ENCODE measurements at regions not wholly inside any gene's neighbourhood (a gene's known extent, or its start where the extent isn't known, plus 50 kb on each side); places are given as distances from the start of the nearest gene placed in this dataset.
"Not testable (repeated sequence)": the region's sequence is repeated elsewhere in the genome, so short reads cannot be mapped to it uniquely, and the experiment has no call there.

DNA sequence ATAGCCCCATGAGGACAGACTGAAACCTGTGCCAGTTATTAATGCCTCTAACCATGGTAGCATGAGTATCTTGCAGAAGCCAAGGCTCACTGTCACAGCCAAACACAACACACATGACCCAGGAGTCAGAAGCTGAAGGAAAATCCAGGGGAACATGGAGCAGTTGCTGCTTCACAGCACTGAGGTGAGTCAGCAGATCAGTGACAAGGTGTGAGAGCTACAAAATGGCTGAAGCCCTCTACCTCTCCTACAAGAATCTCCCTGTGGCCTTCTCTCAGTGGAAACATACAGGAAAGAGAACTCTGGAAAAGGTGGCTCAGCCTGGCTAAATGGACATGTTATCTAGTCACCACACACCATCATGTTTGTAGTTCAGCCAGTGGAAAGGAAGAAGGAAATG, 93.5 kb downstream of the NAB1 start:
- H3K4me3 ChIP-seq (ENCODE audit: low read length), result no peak overlapping the region
- DNase-seq (ENCODE audit: low read depth), result no peak
- TF ChIP-seq, protein P1, sequence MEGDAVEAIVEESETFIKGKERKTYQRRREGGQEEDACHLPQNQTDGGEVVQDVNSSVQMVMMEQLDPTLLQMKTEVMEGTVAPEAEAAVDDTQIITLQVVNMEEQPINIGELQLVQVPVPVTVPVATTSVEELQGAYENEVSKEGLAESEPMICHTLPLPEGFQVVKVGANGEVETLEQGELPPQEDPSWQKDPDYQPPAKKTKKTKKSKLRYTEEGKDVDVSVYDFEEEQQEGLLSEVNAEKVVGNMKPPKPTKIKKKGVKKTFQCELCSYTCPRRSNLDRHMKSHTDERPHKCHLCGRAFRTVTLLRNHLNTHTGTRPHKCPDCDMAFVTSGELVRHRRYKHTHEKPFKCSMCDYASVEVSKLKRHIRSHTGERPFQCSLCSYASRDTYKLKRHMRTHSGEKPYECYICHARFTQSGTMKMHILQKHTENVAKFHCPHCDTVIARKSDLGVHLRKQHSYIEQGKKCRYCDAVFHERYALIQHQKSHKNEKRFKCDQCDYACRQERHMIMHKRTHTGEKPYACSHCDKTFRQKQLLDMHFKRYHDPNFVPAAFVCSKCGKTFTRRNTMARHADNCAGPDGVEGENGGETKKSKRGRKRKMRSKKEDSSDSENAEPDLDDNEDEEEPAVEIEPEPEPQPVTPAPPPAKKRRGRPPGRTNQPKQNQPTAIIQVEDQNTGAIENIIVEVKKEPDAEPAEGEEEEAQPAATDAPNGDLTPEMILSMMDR (conservative IDR thresholded peaks at IDR 0.05; ENCODE audit: low read length), result no peak

DNA sequence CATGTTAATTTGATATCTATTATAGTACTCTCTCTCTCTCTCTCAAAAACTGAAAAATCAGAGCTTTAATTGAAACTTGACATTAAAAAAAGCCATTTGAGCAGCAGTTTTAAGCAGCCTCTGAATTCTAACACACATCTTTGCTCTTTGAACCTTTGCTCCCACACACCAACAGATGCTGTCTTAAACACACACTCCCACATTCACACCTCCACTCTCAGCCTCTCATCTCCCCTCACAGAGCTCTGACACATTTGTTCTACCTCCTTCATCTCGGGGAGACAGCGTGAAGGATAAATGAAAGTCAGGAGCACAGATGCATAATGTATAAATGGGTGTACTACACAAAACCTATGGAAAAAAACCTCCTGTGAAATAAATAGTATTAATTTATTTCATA, 95.2 kb downstream of the NAB1 start:
- TF ChIP-seq, protein P1 (conservative IDR thresholded peaks at IDR 0.05; ENCODE audit: low read length), result no peak
- H3K4me3 ChIP-seq (ENCODE audit: low read length), result no peak overlapping the region
- no peak for DNase-seq (ENCODE audit: low read depth)

DNA sequence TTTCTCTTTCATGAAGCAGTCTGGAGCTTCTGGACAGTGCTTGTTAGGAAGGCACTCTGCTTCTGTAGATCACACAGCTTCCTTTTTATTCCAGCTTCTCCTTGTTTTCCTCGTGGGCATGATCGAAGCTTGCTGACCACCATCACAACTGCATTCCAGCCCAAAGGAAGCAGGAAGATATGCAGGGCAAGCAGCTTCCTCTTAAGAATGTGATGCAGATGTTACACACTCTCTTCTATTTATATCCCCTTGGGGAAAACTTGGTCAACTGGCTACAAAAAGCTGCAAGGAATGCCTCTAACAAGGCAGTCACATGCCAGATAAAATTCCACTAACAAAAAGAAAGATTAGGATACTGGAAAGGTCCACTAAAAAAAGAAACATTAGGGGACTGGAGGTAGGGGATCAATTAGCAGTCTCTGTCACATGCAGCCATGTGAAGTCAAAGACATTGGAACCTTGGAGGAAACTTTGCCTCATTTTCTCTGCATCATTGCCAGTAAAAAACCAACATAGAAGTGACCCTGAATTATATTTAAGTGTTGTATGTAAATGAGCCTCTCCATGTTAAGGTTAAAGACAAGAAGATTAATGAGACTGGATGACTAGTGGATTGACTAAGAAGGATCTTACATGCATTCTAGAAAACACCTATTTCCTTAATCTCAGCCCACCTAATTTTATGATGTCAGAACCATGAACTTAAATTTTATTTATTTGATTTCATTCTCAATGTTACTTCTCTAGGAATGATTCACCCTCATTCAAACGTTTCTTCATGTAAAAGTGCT, 98.3 kb downstream of the NAB1 start:
- TF ChIP-seq, protein P1 (conservative IDR thresholded peaks at IDR 0.05; ENCODE audit: low read length), result no peak
- peak; percentile 87 for DNase-seq (ENCODE audit: low read depth)
- H3K4me3 ChIP-seq (ENCODE audit: low read length), result no peak overlapping the region

DNA sequence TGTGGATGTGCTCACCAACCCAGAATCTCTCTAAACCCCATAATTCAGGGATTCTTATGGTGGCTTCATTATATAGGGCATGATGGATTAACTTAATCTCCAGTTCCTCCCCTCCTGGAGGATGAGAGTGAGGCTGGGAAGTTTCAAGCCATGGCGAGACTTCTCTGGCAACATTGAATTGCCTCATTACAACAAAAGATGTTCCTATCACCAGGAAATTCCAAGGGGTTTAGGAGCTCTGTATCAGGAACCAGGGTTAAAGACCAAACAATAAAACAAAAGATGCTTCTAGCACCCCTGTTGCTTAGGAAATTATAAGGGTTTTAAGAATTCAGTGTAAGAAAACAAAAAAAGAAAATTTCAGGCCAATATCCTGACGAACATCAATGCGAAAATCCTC, 100.1 kb downstream of the NAB1 start:
- TF ChIP-seq, protein P1 (conservative IDR thresholded peaks at IDR 0.05; ENCODE audit: low read length), result no peak
- no peak for DNase-seq (ENCODE audit: low read depth)
- no peak overlapping the region for H3K4me3 ChIP-seq (ENCODE audit: low read length)

DNA sequence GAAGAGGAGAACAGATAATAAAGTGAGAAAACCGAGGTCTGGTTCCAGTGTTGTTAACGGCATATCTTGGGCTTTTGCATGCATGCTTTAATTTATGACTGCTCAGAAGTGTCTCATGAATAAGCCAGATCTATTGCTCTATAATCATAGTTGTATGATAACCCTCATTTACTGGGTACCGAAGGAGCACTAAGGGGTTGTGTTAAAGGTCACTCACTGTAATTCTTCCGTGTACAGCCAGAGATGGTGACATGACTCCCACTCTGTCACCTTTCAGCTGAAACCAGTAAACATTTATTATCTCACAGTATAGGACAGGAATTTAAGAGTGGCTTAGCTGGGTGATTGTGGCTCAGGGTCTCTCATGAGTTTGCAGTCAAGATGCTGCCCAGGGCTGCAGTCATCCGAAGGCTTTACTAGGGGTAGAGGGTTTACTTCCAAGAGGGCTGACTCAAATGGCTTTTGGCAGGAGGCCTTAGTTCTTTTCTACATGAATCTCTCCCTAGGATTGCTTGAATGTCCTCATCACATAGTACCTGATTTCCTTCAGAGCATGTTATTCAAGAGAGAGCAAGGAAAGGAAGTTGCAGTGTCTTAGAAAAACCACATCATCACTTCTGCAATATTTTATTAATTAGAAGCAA, 107.0 kb downstream of the NAB1 start:
- H3K4me3 ChIP-seq (ENCODE audit: low read length), result no peak overlapping the region
- DNase-seq (ENCODE audit: low read depth), result peak; percentile 31
- TF ChIP-seq, protein P1 (conservative IDR thresholded peaks at IDR 0.05; ENCODE audit: low read length), result no peak

DNA sequence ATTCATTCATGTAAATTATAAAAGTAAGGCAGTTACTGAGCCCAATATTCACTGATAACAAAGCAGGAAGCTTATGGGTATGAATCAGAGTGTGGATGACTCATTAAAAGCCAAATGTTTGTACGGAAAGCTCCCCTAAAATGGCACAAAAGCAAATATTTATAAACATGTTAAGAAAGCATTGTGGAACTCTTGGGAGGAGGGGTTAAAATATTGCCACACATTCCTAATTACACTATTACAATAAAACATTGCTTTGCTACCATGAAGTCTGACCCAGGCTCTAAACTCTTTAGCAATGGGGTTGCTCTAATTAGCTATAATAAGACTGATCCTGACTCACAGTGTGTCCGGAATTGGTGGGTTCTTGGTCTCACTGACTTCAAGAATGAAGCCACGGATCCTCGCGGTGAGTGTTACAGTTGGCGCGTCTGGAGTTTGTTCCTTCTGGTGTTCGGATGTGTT, 110.9 kb downstream of the NAB1 start:
- TF ChIP-seq, protein P1 (conservative IDR thresholded peaks at IDR 0.05; ENCODE audit: low read length), result no peak
- no peak overlapping the region for H3K4me3 ChIP-seq (ENCODE audit: low read length)
- DNase-seq (ENCODE audit: low read depth), result peak; percentile 92

DNA sequence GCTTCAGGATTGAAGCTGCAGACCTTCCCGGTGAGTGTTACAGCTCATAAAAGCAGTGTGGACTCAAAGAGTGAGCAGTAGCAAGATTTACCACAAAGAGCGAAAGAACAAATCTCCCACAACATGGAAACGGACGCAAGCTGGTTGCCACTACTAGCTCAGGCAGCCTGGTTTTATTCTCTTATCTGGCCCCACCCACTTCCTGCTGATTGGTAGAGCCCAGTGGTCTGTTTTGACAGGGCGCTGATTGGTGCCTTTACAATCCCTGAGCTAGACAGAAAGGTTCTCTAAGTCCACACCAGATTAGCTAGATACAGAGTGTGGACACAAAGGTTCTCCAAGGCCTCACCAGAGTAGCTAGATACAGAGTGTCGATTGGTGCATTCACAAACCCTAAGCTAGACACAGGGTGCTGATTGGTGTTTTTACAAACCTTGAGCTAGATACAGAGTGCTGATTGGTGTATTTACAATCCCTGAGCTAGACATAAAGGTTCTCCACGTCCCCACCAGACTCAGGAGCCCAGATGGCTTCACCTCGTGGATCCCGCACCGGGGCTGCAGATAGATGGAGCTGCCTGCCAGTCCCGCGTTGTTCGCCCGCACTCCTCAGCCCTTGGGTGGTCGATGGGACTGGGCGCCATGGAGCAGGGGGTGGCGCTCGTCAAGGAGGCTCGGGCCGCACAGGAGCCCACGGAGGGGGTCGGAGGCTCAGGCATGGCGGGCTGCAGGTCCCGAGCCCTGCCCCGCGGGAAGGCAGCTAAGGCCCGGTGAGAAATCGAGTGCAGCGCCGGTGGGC, 111.7 kb downstream of the NAB1 start:
- not testable (repeated sequence) for DNase-seq (ENCODE audit: low read depth); H3K4me3 ChIP-seq (ENCODE audit: low read length)

DNA sequence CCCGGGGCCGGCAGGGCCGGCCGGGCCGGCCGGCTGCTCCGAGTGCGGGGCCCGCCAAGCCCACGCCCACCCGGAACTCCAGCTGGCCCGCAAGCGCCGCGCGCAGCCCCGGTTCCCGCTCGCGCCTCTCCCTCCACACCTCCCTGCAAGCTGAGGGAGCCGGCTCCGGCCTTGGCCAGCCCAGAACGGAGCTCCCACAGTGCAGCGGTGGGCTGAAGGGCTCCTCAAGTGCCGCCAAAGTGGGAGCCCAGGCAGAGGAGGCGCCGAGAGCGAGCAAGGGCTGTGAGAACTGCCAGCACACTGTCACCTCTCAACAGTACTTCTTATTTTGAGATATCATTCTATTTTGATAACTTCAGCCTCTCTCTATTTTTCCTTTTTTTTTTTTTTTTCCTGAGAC, 112.3 kb downstream of the NAB1 start:
- H3K4me3 ChIP-seq (ENCODE audit: low read length); DNase-seq (ENCODE audit: low read depth): not testable (repeated sequence)

Data from AG10803 (cell line).